SK-N-SH (cell line): ENCODE measurements at regions not wholly inside any gene's neighbourhood (a gene's known extent, or its start where the extent isn't known, plus 50 kb on each side); places are given as distances from the start of the nearest gene placed in this dataset.

ENCODE experiments used
- CTCF ChIA-PET: fragments of 300-600, 350-600 bp; formaldehyde crosslinking; extraction: SDS; loops from one replicate; lab custom pipeline; 2021; lab: Yijun Ruan, JAX
- POLR2A ChIA-PET: fragments of 350-600 bp; sonication (Branson Sonifier 250); formaldehyde crosslinking; extraction: SDS; loops from one replicate; lab custom pipeline; 2020; ENCODE audit warnings: antibody characterized with exemption, inconsistent platforms; lab: Yijun Ruan, JAX
- DNase-seq: peaks from one replicate; pipeline ENCODE4 v3.0.0; 2012
- H2AFZ ChIP-seq: fragments of 200-600 bp; sonication (generic); 2 replicates; pipeline ENCODE4 v1.8.1; 2016; ENCODE audit warnings: antibody characterized with exemption, mild to moderate bottlenecking, low read depth
- H3F3A ChIP-seq: fragments of 200-600 bp; sonication (generic); replicated peaks from 2 replicates; pipeline ENCODE3; 2016; ENCODE audit warnings: antibody characterized with exemption, mild to moderate bottlenecking; ENCODE audit not compliant: insufficient read depth
- H3K27ac ChIP-seq, 2 experiments: fragments of 200-500 bp in 1 of 2; fragments of 200-600 bp in 1 of 2; sonication (Bioruptor generic) in 1 of 2; sonication (generic), shearing (Covaris generic) in 1 of 2; 2 replicates each; pipeline versions ENCODE4 v1.5.1 to v1.6.1; 2014 to 2016; ENCODE audit warnings: low read depth in 2 of 2, inconsistent platforms in 1 of 2, low read length in 1 of 2, mild to moderate bottlenecking in 1 of 2, mixed read lengths in 1 of 2
- H3K27me3 ChIP-seq: fragments of 200-600 bp; sonication (generic), shearing (Covaris generic); 2 replicates; pipeline ENCODE4 v1.6.1; 2016; ENCODE audit warnings: mixed run types; ENCODE audit not compliant: insufficient read depth
- H3K36me3 ChIP-seq, 2 experiments: fragments of 200-500 bp in 1 of 2; fragments of 200-600 bp in 1 of 2; sonication (Bioruptor generic) in 1 of 2; sonication (generic) in 1 of 2; replicated peaks in 1 of 2; 2 replicates each; pipeline versions ENCODE3 to v1.5.1; 2014 to 2016; ENCODE audit warnings: low read length in 1 of 2, mild to moderate bottlenecking in 1 of 2; ENCODE audit not compliant: insufficient read depth in 2 of 2, control insufficient read depth in 1 of 2
- H3K4me1 ChIP-seq, 2 experiments: fragments of 200-500 bp in 1 of 2; fragments of 200-600 bp in 1 of 2; sonication (Bioruptor generic) in 1 of 2; sonication (generic), shearing (Covaris generic) in 1 of 2; 2 replicates each; pipeline versions ENCODE4 v1.5.1 to v1.6.1; 2014 to 2016; ENCODE audit warnings: low read depth in 1 of 2, low read length in 1 of 2, mixed run types in 1 of 2; ENCODE audit not compliant: insufficient read depth in 2 of 2, control insufficient read depth in 1 of 2
- H3K4me2 ChIP-seq: fragments of 200-600 bp; sonication (generic), shearing (Covaris generic); 2 replicates; pipeline ENCODE4 v1.6.1; 2017; ENCODE audit warnings: mixed run types
- H3K4me3 ChIP-seq, 2 experiments: fragments of 200-500 bp in 1 of 2; fragments of 200-600 bp in 1 of 2; sonication (Bioruptor generic) in 1 of 2; sonication (generic), shearing (Covaris generic) in 1 of 2; 2 replicates each; pipeline versions ENCODE4 v1.5.1 to v1.8.1; 2014 to 2016; ENCODE audit warnings: low read depth in 2 of 2, inconsistent platforms in 1 of 2, low read length in 1 of 2, mild to moderate bottlenecking in 1 of 2, mixed read lengths in 1 of 2, moderate library complexity in 1 of 2
- H3K79me2 ChIP-seq: fragments of 200-600 bp; sonication (generic); 2 replicates; pipeline ENCODE4 v1.8.1; 2017; ENCODE audit warnings: mild to moderate bottlenecking; ENCODE audit not compliant: insufficient read depth
- H3K9ac ChIP-seq: fragments of 200-600 bp; sonication (generic); 2 replicates; pipeline ENCODE4 v1.6.1; 2017; ENCODE audit warnings: mixed run types
- H3K9me2 ChIP-seq: fragments of 200-600 bp; sonication (generic); 2 replicates; pipeline ENCODE4 v1.6.1; 2017; ENCODE audit warnings: mixed run types
- H3K9me3 ChIP-seq: fragments of 200-600 bp; sonication (generic); 2 replicates; pipeline ENCODE4 v1.6.1; 2017; ENCODE audit warnings: mixed run types, mild to moderate bottlenecking, moderate library complexity
- H4K20me1 ChIP-seq: fragments of 200-600 bp; sonication (generic); 2 replicates; pipeline ENCODE4 v1.6.1; 2017; ENCODE audit warnings: mild to moderate bottlenecking, mixed run types; ENCODE audit not compliant: insufficient read depth
- EP300 ChIP-seq, 2 experiments: IDR thresholded peaks; 2 replicates each; pipeline versions ENCODE4 v1.4.0 to v1.6.1; 2012; ENCODE audit warnings: borderline replicate concordance in 1 of 2, low read depth in 1 of 2, low read length in 1 of 2
- EZH2phosphoT487 ChIP-seq: fragments of 200-600 bp; sonication (generic); IDR thresholded peaks from 2 replicates; pipeline ENCODE4 v1.6.1; 2017; ENCODE audit warnings: low read depth, mixed run types, mild to moderate bottlenecking, antibody characterized with exemption, moderate library complexity, borderline replicate concordance
- GABPA ChIP-seq: IDR thresholded peaks from 2 replicates; pipeline ENCODE4 v1.4.0; 2012; ENCODE audit warnings: low read depth, mild to moderate bottlenecking
- GATA2 ChIP-seq: sonication (generic); formaldehyde crosslinking; IDR thresholded peaks from 2 replicates; pipeline ENCODE4 v1.5.0; 2020; ENCODE audit warnings: mild to moderate bottlenecking, missing genetic modification reagents
- JUND ChIP-seq: IDR thresholded peaks from 2 replicates; pipeline ENCODE4 v1.4.0; 2012
- MXI1 ChIP-seq: IDR thresholded peaks from 2 replicates; pipeline ENCODE4 v1.6.1; 2012; ENCODE audit warnings: mild to moderate bottlenecking, low read depth, low read length, improper control_type of control experiment
- NRF1 ChIP-seq: IDR thresholded peaks from 2 replicates; pipeline ENCODE4 v1.6.1; 2012; ENCODE audit warnings: low read depth, mild to moderate bottlenecking, low read length
- TCF12 ChIP-seq: IDR thresholded peaks from 2 replicates; pipeline ENCODE4 v1.4.0; 2012
- whole genome bisulfite sequencing: methylation state at CpG from one replicate; pipeline ENCODE4 v1.1.6; 2017; ENCODE audit warnings: low lambda C conversion rate; 5-methylcytosine and 5-hydroxymethylcytosine counted together
- TF ChIP-seq, protein P1 (sequence below): fragments of 150-350 bp; IDR thresholded peaks from 2 replicates; pipeline ENCODE4 v1.6.1; 2017; ENCODE audit warnings: antibody characterized with exemption, low read length, low read depth, borderline replicate concordance
- TF ChIP-seq, protein P2 (sequence below): IDR thresholded peaks from 2 replicates; pipeline ENCODE4 v1.4.0; 2012; ENCODE audit warnings: low read depth
- TF ChIP-seq, protein P3 (sequence below): fragments of 150-350 bp; IDR thresholded peaks from 2 replicates; pipeline ENCODE4 v1.6.1; 2016; ENCODE audit warnings: mild to moderate bottlenecking, low read depth, low read length
- TF ChIP-seq, protein P4 (sequence below): IDR thresholded peaks from 2 replicates; pipeline ENCODE4 v1.4.0; 2012; ENCODE audit warnings: low read depth, borderline replicate concordance
- TF ChIP-seq, protein P5 (sequence below): IDR thresholded peaks from 2 replicates; pipeline ENCODE4 v1.4.0; 2012; ENCODE audit warnings: low read depth, borderline replicate concordance

DNA sequence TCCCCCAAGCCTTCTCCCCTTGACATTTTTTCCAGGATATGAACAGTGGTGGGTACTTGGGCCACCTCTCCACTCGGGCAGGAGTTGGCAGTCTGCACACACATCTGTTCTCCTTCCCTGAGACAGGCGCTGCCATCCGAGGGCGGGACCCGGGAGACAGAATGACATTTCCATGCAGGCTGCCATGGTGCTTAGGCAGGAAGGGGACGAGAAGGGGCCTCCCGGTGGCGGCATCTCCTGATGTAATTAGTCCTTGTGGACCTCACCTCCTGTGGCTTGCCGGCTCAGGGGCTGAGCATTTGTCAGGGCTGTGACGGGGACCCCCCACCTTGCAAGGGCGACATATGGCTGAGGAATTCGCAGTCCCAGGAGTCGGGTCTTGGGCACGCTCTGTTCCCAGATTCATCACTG lies 197.2 kb downstream of the FOXL1 start:
- Histone ChIP-seq H3K4me1 (peaks cover 0 to 17% of the 10 kb centered on the region in 2 experiments; a peak in 2 of 4 replicates), H4K20me1 (no peaks in the 10 kb centered on the region), H3K9me2 (no peaks in the 10 kb centered on the region), H3K9me3 (no peaks in the 10 kb centered on the region), H3K79me2 (no peaks in the 10 kb centered on the region), H3K4me3 (no peak overlapping the region), H3K27ac (no peak overlapping the region), H3K4me2 (no peak overlapping the region), H3K27me3 (peaks cover 21% of the 10 kb centered on the region; the same call in 1 of the 2 replicates), H3K9ac (no peak overlapping the region), H3K36me3 (no peaks in the 10 kb centered on the region), H2AFZ (no peak overlapping the region), H3F3A (peaks cover 31% of the 10 kb centered on the region)
- POLR2A ChIA-PET = no interaction called here
- CTCF ChIA-PET = interaction anchor here (1.3 kb wide), 1 partner anchor 15 kb away, joined by 3 read pairs; no protein-coding TSS in a partner anchor
- TF ChIP-seq, protein P1, sequence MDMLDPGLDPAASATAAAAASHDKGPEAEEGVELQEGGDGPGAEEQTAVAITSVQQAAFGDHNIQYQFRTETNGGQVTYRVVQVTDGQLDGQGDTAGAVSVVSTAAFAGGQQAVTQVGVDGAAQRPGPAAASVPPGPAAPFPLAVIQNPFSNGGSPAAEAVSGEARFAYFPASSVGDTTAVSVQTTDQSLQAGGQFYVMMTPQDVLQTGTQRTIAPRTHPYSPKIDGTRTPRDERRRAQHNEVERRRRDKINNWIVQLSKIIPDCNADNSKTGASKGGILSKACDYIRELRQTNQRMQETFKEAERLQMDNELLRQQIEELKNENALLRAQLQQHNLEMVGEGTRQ = no peak
- TF ChIP-seq NRF1 (no peak), MXI1 (no peak), GATA2 (no peak), EP300 (IDR thresholded peaks at IDR 0.05; ENCODE audit: borderline replicate concordance in 1 of 2, low read depth in 1 of 2, low read length in 1 of 2) (no peak), JUND (no peak), GABPA (no peak), TCF12 (no peak), EZH2phosphoT487 (no peak)
- TF ChIP-seq, protein P2, sequence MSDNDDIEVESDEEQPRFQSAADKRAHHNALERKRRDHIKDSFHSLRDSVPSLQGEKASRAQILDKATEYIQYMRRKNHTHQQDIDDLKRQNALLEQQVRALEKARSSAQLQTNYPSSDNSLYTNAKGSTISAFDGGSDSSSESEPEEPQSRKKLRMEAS = no peak
- TF ChIP-seq, protein P3, sequence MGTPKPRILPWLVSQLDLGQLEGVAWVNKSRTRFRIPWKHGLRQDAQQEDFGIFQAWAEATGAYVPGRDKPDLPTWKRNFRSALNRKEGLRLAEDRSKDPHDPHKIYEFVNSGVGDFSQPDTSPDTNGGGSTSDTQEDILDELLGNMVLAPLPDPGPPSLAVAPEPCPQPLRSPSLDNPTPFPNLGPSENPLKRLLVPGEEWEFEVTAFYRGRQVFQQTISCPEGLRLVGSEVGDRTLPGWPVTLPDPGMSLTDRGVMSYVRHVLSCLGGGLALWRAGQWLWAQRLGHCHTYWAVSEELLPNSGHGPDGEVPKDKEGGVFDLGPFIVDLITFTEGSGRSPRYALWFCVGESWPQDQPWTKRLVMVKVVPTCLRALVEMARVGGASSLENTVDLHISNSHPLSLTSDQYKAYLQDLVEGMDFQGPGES = no peak
- TF ChIP-seq, protein P4, sequence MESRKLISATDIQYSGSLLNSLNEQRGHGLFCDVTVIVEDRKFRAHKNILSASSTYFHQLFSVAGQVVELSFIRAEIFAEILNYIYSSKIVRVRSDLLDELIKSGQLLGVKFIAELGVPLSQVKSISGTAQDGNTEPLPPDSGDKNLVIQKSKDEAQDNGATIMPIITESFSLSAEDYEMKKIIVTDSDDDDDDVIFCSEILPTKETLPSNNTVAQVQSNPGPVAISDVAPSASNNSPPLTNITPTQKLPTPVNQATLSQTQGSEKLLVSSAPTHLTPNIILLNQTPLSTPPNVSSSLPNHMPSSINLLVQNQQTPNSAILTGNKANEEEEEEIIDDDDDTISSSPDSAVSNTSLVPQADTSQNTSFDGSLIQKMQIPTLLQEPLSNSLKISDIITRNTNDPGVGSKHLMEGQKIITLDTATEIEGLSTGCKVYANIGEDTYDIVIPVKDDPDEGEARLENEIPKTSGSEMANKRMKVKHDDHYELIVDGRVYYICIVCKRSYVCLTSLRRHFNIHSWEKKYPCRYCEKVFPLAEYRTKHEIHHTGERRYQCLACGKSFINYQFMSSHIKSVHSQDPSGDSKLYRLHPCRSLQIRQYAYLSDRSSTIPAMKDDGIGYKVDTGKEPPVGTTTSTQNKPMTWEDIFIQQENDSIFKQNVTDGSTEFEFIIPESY = no peak
- TF ChIP-seq, protein P5, sequence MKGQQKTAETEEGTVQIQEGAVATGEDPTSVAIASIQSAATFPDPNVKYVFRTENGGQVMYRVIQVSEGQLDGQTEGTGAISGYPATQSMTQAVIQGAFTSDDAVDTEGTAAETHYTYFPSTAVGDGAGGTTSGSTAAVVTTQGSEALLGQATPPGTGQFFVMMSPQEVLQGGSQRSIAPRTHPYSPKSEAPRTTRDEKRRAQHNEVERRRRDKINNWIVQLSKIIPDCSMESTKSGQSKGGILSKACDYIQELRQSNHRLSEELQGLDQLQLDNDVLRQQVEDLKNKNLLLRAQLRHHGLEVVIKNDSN = no peak
- DNase-seq = no peak
- WGBS = 16% methylated on average over 12 of the region's 14 CpGs
